ENCODE measurements at regions not wholly inside any gene's neighbourhood (a gene's known extent, or its start where the extent isn't known, plus 50 kb on each side); places are given as distances from the start of the nearest gene placed in this dataset.

DNA sequence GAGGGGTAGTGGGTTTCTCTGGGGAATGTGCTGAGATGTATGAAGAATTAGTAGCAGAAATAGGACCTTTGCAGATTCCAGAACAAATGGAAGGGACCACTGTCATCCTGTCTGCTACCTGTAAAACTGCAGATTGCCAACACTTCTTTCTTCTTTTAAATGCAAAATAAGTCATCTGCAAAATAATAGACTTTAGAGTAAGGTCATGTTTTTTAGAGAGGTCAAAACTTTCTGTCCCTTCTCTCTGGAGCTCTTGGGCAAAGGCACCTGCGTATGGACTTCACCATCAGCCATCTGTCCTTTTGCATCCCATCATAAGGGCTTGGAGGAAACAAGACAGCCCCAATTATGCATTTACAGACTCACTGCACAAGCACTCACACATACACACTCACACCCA, 121.1 kb upstream of the PPARGC1A start (continued):
- no peak for TF ChIP-seq SIX5 (IDR thresholded peaks at IDR 0.05; ENCODE audit: borderline replicate concordance in 1 of 2, insufficient read depth in 1 of 2, low read depth in 1 of 2, low read length in 2 of 2)
- TF ChIP-seq WHSC1 (IDR thresholded peaks at IDR 0.05; ENCODE audit: low read length), result no peak
- TF ChIP-seq DDX20 (tag; IDR thresholded peaks at IDR 0.05; ENCODE audit: low read depth), result no peak
- no peak for TF ChIP-seq KHSRP (IDR thresholded peaks at IDR 0.05)
- TF ChIP-seq ETV1 (tag; conservative IDR thresholded peaks at IDR 0.05; ENCODE audit: low read depth), result no peak
- TF ChIP-seq, protein P1, sequence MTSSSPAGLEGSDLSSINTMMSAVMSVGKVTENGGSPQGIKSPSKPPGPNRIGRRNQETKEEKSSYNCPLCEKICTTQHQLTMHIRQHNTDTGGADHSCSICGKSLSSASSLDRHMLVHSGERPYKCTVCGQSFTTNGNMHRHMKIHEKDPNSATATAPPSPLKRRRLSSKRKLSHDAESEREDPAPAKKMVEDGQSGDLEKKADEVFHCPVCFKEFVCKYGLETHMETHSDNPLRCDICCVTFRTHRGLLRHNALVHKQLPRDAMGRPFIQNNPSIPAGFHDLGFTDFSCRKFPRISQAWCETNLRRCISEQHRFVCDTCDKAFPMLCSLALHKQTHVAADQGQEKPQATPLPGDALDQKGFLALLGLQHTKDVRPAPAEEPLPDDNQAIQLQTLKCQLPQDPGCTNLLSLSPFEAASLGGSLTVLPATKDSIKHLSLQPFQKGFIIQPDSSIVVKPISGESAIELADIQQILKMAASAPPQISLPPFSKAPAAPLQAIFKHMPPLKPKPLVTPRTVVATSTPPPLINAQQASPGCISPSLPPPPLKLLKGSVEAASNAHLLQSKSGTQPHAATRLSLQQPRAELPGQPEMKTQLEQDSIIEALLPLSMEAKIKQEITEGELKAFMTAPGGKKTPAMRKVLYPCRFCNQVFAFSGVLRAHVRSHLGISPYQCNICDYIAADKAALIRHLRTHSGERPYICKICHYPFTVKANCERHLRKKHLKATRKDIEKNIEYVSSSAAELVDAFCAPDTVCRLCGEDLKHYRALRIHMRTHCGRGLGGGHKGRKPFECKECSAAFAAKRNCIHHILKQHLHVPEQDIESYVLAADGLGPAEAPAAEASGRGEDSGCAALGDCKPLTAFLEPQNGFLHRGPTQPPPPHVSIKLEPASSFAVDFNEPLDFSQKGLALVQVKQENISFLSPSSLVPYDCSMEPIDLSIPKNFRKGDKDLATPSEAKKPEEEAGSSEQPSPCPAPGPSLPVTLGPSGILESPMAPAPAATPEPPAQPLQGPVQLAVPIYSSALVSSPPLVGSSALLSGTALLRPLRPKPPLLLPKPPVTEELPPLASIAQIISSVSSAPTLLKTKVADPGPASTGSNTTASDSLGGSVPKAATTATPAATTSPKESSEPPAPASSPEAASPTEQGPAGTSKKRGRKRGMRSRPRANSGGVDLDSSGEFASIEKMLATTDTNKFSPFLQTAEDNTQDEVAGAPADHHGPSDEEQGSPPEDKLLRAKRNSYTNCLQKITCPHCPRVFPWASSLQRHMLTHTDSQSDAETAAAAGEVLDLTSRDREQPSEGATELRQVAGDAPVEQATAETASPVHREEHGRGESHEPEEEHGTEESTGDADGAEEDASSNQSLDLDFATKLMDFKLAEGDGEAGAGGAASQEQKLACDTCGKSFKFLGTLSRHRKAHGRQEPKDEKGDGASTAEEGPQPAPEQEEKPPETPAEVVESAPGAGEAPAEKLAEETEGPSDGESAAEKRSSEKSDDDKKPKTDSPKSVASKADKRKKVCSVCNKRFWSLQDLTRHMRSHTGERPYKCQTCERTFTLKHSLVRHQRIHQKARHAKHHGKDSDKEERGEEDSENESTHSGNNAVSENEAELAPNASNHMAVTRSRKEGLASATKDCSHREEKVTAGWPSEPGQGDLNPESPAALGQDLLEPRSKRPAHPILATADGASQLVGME (CRISPR knock-in tag; IDR thresholded peaks at IDR 0.05), result no peak
- TF ChIP-seq ZNF507 (tag; conservative IDR thresholded peaks at IDR 0.05), result no peak
- TF ChIP-seq RBBP5 (IDR thresholded peaks at IDR 0.05; ENCODE audit: borderline replicate concordance, insufficient read depth, low read length, poor library complexity, severe bottlenecking), result no peak
- TF ChIP-seq FOXA3 (CRISPR knock-in tag; conservative IDR thresholded peaks at IDR 0.05 in 1 of 2, IDR thresholded peaks at IDR 0.05 in 1 of 2), result no peak
- TF ChIP-seq, protein P2, sequence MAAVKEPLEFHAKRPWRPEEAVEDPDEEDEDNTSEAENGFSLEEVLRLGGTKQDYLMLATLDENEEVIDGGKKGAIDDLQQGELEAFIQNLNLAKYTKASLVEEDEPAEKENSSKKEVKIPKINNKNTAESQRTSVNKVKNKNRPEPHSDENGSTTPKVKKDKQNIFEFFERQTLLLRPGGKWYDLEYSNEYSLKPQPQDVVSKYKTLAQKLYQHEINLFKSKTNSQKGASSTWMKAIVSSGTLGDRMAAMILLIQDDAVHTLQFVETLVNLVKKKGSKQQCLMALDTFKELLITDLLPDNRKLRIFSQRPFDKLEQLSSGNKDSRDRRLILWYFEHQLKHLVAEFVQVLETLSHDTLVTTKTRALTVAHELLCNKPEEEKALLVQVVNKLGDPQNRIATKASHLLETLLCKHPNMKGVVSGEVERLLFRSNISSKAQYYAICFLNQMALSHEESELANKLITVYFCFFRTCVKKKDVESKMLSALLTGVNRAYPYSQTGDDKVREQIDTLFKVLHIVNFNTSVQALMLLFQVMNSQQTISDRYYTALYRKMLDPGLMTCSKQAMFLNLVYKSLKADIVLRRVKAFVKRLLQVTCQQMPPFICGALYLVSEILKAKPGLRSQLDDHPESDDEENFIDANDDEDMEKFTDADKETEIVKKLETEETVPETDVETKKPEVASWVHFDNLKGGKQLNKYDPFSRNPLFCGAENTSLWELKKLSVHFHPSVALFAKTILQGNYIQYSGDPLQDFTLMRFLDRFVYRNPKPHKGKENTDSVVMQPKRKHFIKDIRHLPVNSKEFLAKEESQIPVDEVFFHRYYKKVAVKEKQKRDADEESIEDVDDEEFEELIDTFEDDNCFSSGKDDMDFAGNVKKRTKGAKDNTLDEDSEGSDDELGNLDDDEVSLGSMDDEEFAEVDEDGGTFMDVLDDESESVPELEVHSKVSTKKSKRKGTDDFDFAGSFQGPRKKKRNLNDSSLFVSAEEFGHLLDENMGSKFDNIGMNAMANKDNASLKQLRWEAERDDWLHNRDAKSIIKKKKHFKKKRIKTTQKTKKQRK (IDR thresholded peaks at IDR 0.05; ENCODE audit: borderline replicate concordance, low read depth, low read length), result no peak
- no peak for TF ChIP-seq ATF1 (CRISPR knock-in tag; IDR thresholded peaks at IDR 0.05)
- no peak for TF ChIP-seq ATF1 (tag; IDR thresholded peaks at IDR 0.05)
